Common myeloid progenitor, CD34-positive (primary cell): ENCODE measurements at regions not wholly inside any gene's neighbourhood (a gene's known extent, or its start where the extent isn't known, plus 50 kb on each side); places are given as distances from the start of the nearest gene placed in this dataset.

Experiments used
- CTCF ChIA-PET: fragments of 350-600 bp; sonication (Branson Sonifier 250); formaldehyde crosslinking; loops from one replicate; lab custom pipeline; 2021; ENCODE audit warnings: antibody characterized with exemption; lab: Charles Lee
- POLR2A ChIA-PET: fragments of 350-600 bp; sonication (Branson Sonifier 250); formaldehyde crosslinking; loops from one replicate; lab custom pipeline; 2021; ENCODE audit warnings: antibody characterized with exemption; lab: Charles Lee
- DNase-seq, 3 donors: peaks; one replicate each; pipeline versions ENCODE4 v3.0.0 to v3.0.0-alpha.2; 2013
- H3K27ac ChIP-seq, 2 experiments: 1 replicate in 1 of 2; 2 replicates in 1 of 2; pipeline ENCODE4 v1.7.0; 2013; ENCODE audit warnings: inconsistent platforms in 2 of 2, low read length in 2 of 2, mild to moderate bottlenecking in 2 of 2, low read depth in 1 of 2, moderate library complexity in 1 of 2; ENCODE audit not compliant: severe bottlenecking in 2 of 2, insufficient read depth in 1 of 2, poor library complexity in 1 of 2
- H3K27me3 ChIP-seq, 5 experiments: replicated peaks in 2 of 5; 1 replicate in 3 of 5; 2 replicates in 2 of 5; pipeline versions ENCODE4 v1.6.1 to v1.7.0; 2013; ENCODE audit warnings: low read length in 4 of 5, mild to moderate bottlenecking in 2 of 5, moderate library complexity in 2 of 5, inconsistent platforms in 1 of 5; ENCODE audit not compliant: insufficient read depth in 5 of 5, control insufficient read depth in 4 of 5
- H3K36me3 ChIP-seq, 4 experiments: 1 replicate in 2 of 4; 2 replicates in 2 of 4; pipeline versions ENCODE4 v1.6.1 to v1.7.0; 2013; ENCODE audit warnings: low read length in 3 of 4, control low read depth in 1 of 4, mild to moderate bottlenecking in 1 of 4; ENCODE audit not compliant: control insufficient read depth in 4 of 4, insufficient read depth in 4 of 4
- H3K4me1 ChIP-seq, 4 experiments: 1 replicate in 3 of 4; 2 replicates in 1 of 4; pipeline versions ENCODE4 v1.6.1 to v1.7.1; 2013; ENCODE audit warnings: low read length in 3 of 4, mild to moderate bottlenecking in 3 of 4, control low read depth in 1 of 4, inconsistent platforms in 1 of 4, moderate library complexity in 1 of 4; ENCODE audit not compliant: control insufficient read depth in 4 of 4, insufficient read depth in 4 of 4; ENCODE audit errors: control extremely low read depth in 1 of 4
- H3K4me3 ChIP-seq, 7 experiments: 1 replicate in 4 of 7; 2 replicates in 3 of 7; pipeline versions ENCODE4 v1.5.1 to v1.7.0; 2013; ENCODE audit warnings: mild to moderate bottlenecking in 7 of 7, low read length in 6 of 7, moderate library complexity in 6 of 7, inconsistent platforms in 2 of 7, low read depth in 2 of 7, control low read depth in 1 of 7; ENCODE audit not compliant: insufficient read depth in 4 of 7, control insufficient read depth in 1 of 7; ENCODE audit errors: extremely low read depth in 1 of 7
- H3K9me3 ChIP-seq, 5 experiments: 1 replicate in 4 of 5; 2 replicates in 1 of 5; pipeline versions ENCODE4 v1.6.1 to v1.7.1; 2013; ENCODE audit warnings: low read length in 4 of 5, mild to moderate bottlenecking in 2 of 5, inconsistent platforms in 1 of 5, low read depth in 1 of 5, moderate library complexity in 1 of 5; ENCODE audit not compliant: control insufficient read depth in 4 of 5, insufficient read depth in 2 of 5; ENCODE audit errors: control extremely low read depth in 1 of 5
- WGBS: methylation state at CpG from one replicate; pipeline ENCODE4 v1.1.5; 2013; ENCODE audit not compliant: insufficient coverage; 5-methylcytosine and 5-hydroxymethylcytosine counted together

- no peak overlapping the region for H3K4me3 ChIP-seq
- no peaks in the 10 kb centered on the region for H3K9me3 ChIP-seq
- H3K4me1 ChIP-seq: no peaks in the 10 kb centered on the region
- H3K27ac ChIP-seq: no peak overlapping the region
- H3K36me3 ChIP-seq: no peaks in the 10 kb centered on the region
- H3K27me3 ChIP-seq: no peaks in the 10 kb centered on the region
- no CpG with 5 or more reads among the region's 3 CpGs for WGBS
- ChIA-PET POLR2A (no interaction called here), CTCF (no interaction called here)
- DNase-seq: no peak
These were observed 456.6 kb downstream of the MAGEB5 start for GRCh38 chrX:26672571-26672970.

DNA sequence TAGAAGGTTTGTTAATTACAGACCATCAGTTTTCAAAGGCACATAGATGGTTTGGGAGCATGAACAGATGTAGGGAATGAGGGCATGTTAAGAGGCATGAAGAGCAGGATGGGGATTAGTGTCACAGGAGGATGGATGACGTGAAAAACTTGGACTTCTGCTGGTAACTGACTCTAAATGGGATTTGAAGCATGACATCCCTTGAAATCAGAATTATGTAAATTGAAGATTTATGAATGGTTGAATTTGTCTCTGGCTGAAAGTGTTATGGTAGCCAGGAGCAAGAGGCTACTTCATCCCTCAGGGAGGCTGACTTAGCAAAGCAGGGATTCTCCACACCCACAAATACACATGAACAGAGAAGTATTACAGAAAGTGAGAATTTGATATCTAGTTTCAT is 454.6 kb downstream of the MAGEB5 start:
- no peaks in the 10 kb centered on the region for H3K36me3 ChIP-seq
- POLR2A ChIA-PET: no interaction called here
- H3K27ac ChIP-seq: no peak overlapping the region
- 57% methylated on average over 1 of the region's 1 CpG for WGBS
- CTCF ChIA-PET: no interaction called here
- DNase-seq: no peak
- H3K4me1 ChIP-seq: no peaks in the 10 kb centered on the region
- no peak overlapping the region for H3K4me3 ChIP-seq
- no peaks in the 10 kb centered on the region for H3K9me3 ChIP-seq
- H3K27me3 ChIP-seq: no peaks in the 10 kb centered on the region

DNA sequence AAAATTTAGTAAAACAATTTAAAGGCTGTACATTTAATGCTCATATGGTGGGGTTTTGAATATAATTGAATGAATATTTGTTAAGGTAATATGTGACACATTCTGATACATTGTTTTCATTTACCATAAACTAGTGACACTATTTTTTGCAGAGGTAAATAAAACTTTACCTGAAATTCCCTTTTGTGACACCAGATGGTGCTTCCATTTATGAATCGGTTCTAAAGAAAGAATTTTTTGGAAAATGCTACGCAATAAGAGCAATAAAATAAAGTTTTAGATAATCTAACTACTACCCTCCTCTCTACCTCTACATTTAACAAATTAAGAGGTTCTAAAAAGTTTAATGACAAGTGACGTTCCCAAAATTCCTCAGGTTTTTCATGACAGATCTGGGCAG is 448.9 kb downstream of the MAGEB5 start:
- no peaks in the 10 kb centered on the region for H3K9me3 ChIP-seq
- no peak for DNase-seq
- no peaks in the 10 kb centered on the region for H3K27me3 ChIP-seq
- no peak overlapping the region for H3K27ac ChIP-seq
- H3K4me3 ChIP-seq: no peak overlapping the region
- CTCF ChIA-PET: no interaction called here
- no CpG with 5 or more reads among the region's 3 CpGs for whole genome bisulfite sequencing
- no peaks in the 10 kb centered on the region for H3K36me3 ChIP-seq
- H3K4me1 ChIP-seq: no peaks in the 10 kb centered on the region
- POLR2A ChIA-PET: no interaction called here

DNA sequence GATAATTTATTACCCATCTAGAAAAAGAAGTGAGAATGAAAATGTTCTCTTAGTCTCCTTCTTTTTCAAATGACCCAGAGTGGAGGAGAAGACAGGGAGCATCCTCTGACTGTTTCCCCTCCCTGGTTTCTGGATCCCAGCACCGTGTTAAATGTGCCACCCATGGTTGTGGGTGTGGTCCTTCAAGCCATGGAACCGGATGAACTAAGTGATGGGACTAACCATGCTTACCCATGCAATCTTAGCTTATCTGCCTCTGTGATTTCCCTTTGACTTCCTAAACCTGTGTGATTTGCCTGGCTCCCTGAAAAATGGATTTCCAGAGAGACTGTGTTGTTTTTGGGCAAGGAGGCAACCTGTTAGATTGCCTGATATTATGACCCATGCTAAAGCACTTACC is 437.1 kb downstream of the MAGEB5 start:
- CTCF ChIA-PET: no interaction called here

DNA sequence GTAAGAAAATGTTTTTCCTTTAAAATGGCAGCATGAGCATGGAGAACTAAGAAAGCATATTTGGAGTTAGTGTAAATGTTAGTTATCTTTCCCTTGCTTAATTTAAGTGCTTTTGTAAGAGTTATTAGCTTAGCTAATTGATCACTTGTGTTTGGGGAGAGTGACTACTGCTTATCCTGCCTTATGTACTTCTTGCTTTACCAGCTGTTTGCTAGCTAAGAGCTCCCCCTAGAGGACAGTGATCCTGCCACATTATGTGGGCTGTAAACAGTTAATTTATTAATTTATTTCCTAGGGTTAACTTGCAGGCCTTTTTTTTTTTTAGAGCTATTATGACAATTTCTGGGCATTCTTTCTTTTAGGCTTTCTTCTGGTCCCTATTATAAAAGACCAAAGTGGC is 435.8 kb downstream of the MAGEB5 start:
- peaks cover 0 to 9% (median 2%) of the 10 kb centered on the region in 5 experiments for H3K9me3 ChIP-seq

More for the DNA sequence above, 437.1 kb downstream of the MAGEB5 start:
- H3K27ac ChIP-seq: no peak overlapping the region
- 92% methylated on average over 2 of the region's 2 CpGs for WGBS
- H3K4me1 ChIP-seq: no peaks in the 10 kb centered on the region
- no peak overlapping the region for H3K4me3 ChIP-seq
- H3K36me3 ChIP-seq: no peaks in the 10 kb centered on the region
- no peak for DNase-seq
- POLR2A ChIA-PET: no interaction called here
- H3K9me3 ChIP-seq: peaks cover 0 to 9% (median 2%) of the 10 kb centered on the region in 5 experiments
- no peaks in the 10 kb centered on the region for H3K27me3 ChIP-seq

DNA sequence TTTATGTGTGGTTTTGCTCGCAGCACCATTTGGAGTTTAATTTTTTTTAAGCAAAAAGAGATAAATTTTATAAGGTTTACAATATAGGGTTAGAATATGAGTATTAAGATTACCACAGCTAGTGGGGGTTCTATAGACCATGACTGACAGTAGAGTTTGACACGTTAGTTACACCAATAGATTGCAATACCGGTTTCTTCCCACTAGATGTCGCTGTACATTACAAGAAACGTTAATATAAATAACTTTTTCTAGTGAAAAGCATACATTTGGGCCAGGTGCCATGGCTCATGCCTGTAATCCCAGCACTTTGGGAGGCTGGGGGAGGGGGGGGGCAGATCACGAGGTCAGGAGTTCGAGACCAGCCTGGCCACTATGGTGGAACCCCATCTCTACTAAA is 433.6 kb downstream of the MAGEB5 start:
- H3K4me1 ChIP-seq: no peaks in the 10 kb centered on the region
- ChIA-PET POLR2A (no interaction called here), CTCF (no interaction called here)
- DNase-seq: peak in 2 of 3 donors; percentile 6 to 18
- H3K36me3 ChIP-seq: no peaks in the 10 kb centered on the region
- no peaks in the 10 kb centered on the region for H3K27me3 ChIP-seq
- peaks cover 0 to 9% (median 2%) of the 10 kb centered on the region in 5 experiments for H3K9me3 ChIP-seq
- no peak overlapping the region for H3K4me3 ChIP-seq
- no peak overlapping the region for H3K27ac ChIP-seq
- no CpG with 5 or more reads among the region's 7 CpGs for WGBS

More for the DNA sequence above, 435.8 kb downstream of the MAGEB5 start:
- CTCF ChIA-PET: no interaction called here
- no peak for DNase-seq
- H3K27ac ChIP-seq: no peak overlapping the region
- no peak overlapping the region for H3K4me3 ChIP-seq
- POLR2A ChIA-PET: no interaction called here
- H3K36me3 ChIP-seq: no peaks in the 10 kb centered on the region
- H3K27me3 ChIP-seq: no peaks in the 10 kb centered on the region
- no peaks in the 10 kb centered on the region for H3K4me1 ChIP-seq

- Histone ChIP-seq H3K27ac (no peak overlapping the region), H3K4me3 (no peak overlapping the region), H3K27me3 (no peaks in the 10 kb centered on the region), H3K9me3 (no peaks in the 10 kb centered on the region), H3K4me1 (no peaks in the 10 kb centered on the region), H3K36me3 (no peaks in the 10 kb centered on the region)
- ChIA-PET CTCF (no interaction called here), POLR2A (no interaction called here)
- no CpG with 5 or more reads among the region's 1 CpG for WGBS
- DNase-seq: no peak
These were observed 415.4 kb downstream of the MAGEB5 start for GRCh38 chrX:26631385-26631784.
